ENCODE measurements at regions not wholly inside any gene's neighbourhood (a gene's known extent, or its start where the extent isn't known, plus 50 kb on each side); places are given as distances from the start of the nearest gene placed in this dataset.

DNA sequence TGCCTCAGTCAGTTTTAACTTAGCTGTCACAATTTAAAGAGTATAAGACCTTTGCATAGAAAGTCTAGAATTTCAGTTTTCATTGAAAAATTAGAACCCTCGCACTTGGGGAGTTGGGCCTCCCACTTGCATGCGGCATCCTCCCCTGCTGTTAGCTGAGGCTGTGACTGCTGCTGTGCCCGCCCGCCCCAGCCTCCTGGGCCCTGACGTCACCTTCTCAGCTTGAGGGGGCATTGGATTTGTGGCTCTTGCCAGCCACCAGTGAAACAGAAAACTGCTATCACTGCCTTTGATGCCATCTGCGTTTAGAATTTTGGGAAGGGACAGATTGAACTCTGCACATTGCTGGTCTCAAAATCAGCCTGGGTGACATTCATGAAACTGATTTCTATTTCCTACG, 108.7 kb downstream of the CTTN start:
- H3K4me3 ChIP-seq = no peak overlapping the region
- H3K27ac ChIP-seq (ENCODE audit: low read depth in 1 of 2, low read length in 1 of 2) = no peak overlapping the region
- 93 to 97% methylated on average over 7 of the region's 7 CpGs for WGBS, 2 donors
- H3K27me3 ChIP-seq (ENCODE audit: control insufficient read depth in 3 of 3, insufficient read depth in 3 of 3, low read length in 2 of 3) = no peaks in the 10 kb centered on the region
- peaks cover 0 to 8% (median 0%) of the 10 kb centered on the region in 4 donors for H3K9me3 ChIP-seq (ENCODE audit: control insufficient read depth in 4 of 4, insufficient read depth in 3 of 4, low read length in 3 of 4)
- no peak overlapping the region for H3K9ac ChIP-seq (ENCODE audit: insufficient read depth in 1 of 2, low read length in 2 of 2)
- DNase-seq (no peak), ATAC-seq (ENCODE audit: insufficient read depth, low FRiP score) (no peak)
- no peaks in the 10 kb centered on the region for H3K36me3 ChIP-seq (ENCODE audit: control insufficient read depth in 4 of 4, insufficient read depth in 4 of 4, low read length in 4 of 4)
- H3K4me1 ChIP-seq (ENCODE audit: control insufficient read depth in 5 of 5, insufficient read depth in 5 of 5, low read length in 5 of 5) = no peaks in the 10 kb centered on the region
- TF ChIP-seq, protein P1, sequence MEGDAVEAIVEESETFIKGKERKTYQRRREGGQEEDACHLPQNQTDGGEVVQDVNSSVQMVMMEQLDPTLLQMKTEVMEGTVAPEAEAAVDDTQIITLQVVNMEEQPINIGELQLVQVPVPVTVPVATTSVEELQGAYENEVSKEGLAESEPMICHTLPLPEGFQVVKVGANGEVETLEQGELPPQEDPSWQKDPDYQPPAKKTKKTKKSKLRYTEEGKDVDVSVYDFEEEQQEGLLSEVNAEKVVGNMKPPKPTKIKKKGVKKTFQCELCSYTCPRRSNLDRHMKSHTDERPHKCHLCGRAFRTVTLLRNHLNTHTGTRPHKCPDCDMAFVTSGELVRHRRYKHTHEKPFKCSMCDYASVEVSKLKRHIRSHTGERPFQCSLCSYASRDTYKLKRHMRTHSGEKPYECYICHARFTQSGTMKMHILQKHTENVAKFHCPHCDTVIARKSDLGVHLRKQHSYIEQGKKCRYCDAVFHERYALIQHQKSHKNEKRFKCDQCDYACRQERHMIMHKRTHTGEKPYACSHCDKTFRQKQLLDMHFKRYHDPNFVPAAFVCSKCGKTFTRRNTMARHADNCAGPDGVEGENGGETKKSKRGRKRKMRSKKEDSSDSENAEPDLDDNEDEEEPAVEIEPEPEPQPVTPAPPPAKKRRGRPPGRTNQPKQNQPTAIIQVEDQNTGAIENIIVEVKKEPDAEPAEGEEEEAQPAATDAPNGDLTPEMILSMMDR (IDR thresholded peaks at IDR 0.05; ENCODE audit: control extremely low read depth, extremely low read depth) = no peak

DNA sequence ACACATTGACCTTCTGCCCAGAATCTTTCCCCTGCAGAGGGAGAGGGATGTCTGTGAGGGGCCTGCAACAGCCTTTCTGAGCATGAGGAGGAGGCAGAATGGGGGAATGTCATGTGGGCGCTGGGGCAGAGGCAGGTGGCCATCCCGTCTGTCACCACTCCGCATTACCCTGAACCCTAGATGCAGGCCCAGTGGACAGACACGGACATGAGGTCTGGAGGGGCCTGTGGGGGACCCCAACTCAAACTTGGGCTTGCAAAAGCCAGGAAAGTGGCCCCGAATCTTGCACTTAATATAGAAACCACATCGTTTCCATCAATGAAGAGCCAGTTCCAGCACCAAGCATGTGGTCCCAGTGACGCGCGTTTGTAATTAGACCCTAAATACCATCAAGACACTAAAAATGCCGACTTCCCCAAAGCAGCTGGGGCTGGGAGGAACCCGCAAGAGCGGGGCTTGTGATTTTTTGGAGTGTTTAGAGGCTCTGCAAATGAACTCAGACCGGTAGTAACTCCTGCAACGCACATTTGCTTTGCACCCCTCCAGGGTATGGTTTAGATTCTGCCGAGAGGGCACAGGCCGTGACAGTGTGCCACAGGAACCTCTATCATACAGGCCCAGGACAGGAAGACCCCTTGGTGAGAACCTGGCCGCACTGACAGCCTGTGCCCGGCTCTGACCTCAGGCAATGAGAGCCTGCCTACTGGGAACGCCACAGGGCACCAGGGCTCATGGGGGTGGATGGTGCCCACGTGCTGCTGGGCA, 109.3 kb downstream of the CTTN start:
- H3K4me1 ChIP-seq (ENCODE audit: control insufficient read depth in 5 of 5, insufficient read depth in 5 of 5, low read length in 5 of 5) = no peaks in the 10 kb centered on the region
- WGBS, 2 donors = 87 to 91% methylated on average over 20 of the region's 20 CpGs
- no peak for ATAC-seq (ENCODE audit: insufficient read depth, low FRiP score)
- no peak overlapping the region for H3K9ac ChIP-seq (ENCODE audit: insufficient read depth in 1 of 2, low read length in 2 of 2)
- H3K27me3 ChIP-seq (ENCODE audit: control insufficient read depth in 3 of 3, insufficient read depth in 3 of 3, low read length in 2 of 3) = no peaks in the 10 kb centered on the region
- peaks cover 0 to 8% (median 2%) of the 10 kb centered on the region in 4 donors for H3K9me3 ChIP-seq (ENCODE audit: control insufficient read depth in 4 of 4, insufficient read depth in 3 of 4, low read length in 3 of 4)
- TF ChIP-seq, protein P1 (IDR thresholded peaks at IDR 0.05; ENCODE audit: control extremely low read depth, extremely low read depth) = no peak
- DNase-seq = no peak
- no peak overlapping the region for H3K27ac ChIP-seq (ENCODE audit: low read depth in 1 of 2, low read length in 1 of 2)
- no peak overlapping the region for H3K4me3 ChIP-seq
- no peaks in the 10 kb centered on the region for H3K36me3 ChIP-seq (ENCODE audit: control insufficient read depth in 4 of 4, insufficient read depth in 4 of 4, low read length in 4 of 4)

DNA sequence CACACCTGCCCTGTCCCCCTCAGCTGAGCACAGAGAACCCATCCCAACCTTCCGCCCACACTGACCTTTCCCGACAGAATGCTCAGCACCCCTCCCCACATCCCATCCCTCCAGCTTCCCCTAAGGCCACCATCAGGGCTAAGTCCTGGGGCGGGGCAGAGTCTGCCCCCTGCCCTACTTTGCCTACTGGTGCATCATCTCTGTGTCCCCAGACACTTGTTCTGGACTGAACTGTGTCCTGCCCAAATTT, 109.8 kb downstream of the CTTN start:
- Histone ChIP-seq H3K9me3 (ENCODE audit: control insufficient read depth in 4 of 4, insufficient read depth in 3 of 4, low read length in 3 of 4) (peaks cover 0 to 8% (median 6%) of the 10 kb centered on the region in 4 donors), H3K9ac (ENCODE audit: insufficient read depth in 1 of 2, low read length in 2 of 2) (no peak overlapping the region), H3K4me3 (no peak overlapping the region), H3K27ac (ENCODE audit: low read depth in 1 of 2, low read length in 1 of 2) (no peak overlapping the region), H3K27me3 (ENCODE audit: control insufficient read depth in 3 of 3, insufficient read depth in 3 of 3, low read length in 2 of 3) (no peaks in the 10 kb centered on the region), H3K4me1 (ENCODE audit: control insufficient read depth in 5 of 5, insufficient read depth in 5 of 5, low read length in 5 of 5) (no peaks in the 10 kb centered on the region), H3K36me3 (ENCODE audit: control insufficient read depth in 4 of 4, insufficient read depth in 4 of 4, low read length in 4 of 4) (no peaks in the 10 kb centered on the region)
- no peak for ATAC-seq (ENCODE audit: insufficient read depth, low FRiP score)
- DNase-seq = no peak
- TF ChIP-seq, protein P1 (IDR thresholded peaks at IDR 0.05; ENCODE audit: control extremely low read depth, extremely low read depth) = no peak
- WGBS, 2 donors = 87 to 93% methylated on average over 3 of the region's 3 CpGs

DNA sequence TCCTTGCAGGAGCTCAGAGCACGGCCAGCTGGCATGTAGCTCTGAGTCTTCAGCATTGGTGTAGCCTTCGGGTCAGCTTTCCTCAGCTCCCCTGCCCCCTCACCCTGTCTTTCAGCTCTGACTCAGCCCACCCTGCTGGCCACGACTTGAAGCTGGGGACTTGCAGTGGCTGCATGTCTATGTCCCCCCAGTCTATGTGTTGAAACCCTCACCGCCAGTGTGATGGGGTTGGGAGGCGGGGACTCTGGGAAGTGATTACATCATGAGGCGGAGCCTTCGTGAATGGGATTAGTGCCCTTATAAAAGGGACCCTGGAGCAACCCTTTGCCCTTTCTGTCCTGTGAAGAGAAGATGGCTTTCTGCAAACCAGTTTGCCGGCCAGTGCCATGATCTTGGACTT, 111.1 kb downstream of the CTTN start:
- H3K4me1 ChIP-seq (ENCODE audit: control insufficient read depth in 5 of 5, insufficient read depth in 5 of 5, low read length in 5 of 5) = no peaks in the 10 kb centered on the region
- H3K27me3 ChIP-seq (ENCODE audit: control insufficient read depth in 3 of 3, insufficient read depth in 3 of 3, low read length in 2 of 3) = no peaks in the 10 kb centered on the region
- H3K9me3 ChIP-seq (ENCODE audit: control insufficient read depth in 4 of 4, insufficient read depth in 3 of 4, low read length in 3 of 4) = peaks cover 0 to 8% (median 7%) of the 10 kb centered on the region in 4 donors
- DNase-seq (no peak), ATAC-seq (ENCODE audit: insufficient read depth, low FRiP score) (no peak)
- no peaks in the 10 kb centered on the region for H3K36me3 ChIP-seq (ENCODE audit: control insufficient read depth in 4 of 4, insufficient read depth in 4 of 4, low read length in 4 of 4)
- no peak overlapping the region for H3K9ac ChIP-seq (ENCODE audit: insufficient read depth in 1 of 2, low read length in 2 of 2)
- no peak overlapping the region for H3K4me3 ChIP-seq
- TF ChIP-seq, protein P1 (IDR thresholded peaks at IDR 0.05; ENCODE audit: control extremely low read depth, extremely low read depth) = no peak
- whole genome bisulfite sequencing, 2 donors = 77 to 80% methylated on average over 8 of the region's 8 CpGs
- H3K27ac ChIP-seq (ENCODE audit: low read depth in 1 of 2, low read length in 1 of 2) = no peak overlapping the region

All from lung (tissue), 11 donors.